ENCODE measurements at regions not wholly inside any gene's neighbourhood (a gene's known extent, or its start where the extent isn't known, plus 50 kb on each side); places are given as distances from the start of the nearest gene placed in this dataset.

GRCh38 chr2:239700686-239701345 lies 300.0 kb upstream of the HDAC4 start:
- DNase-seq = no peak

GRCh38 chr2:239697399-239698164 lies 296.8 kb upstream of the HDAC4 start:
- peak; percentile 11 for DNase-seq

- peak; percentile 13 for DNase-seq
Measured at GRCh38 chr2:239696559-239697207, 295.9 kb upstream of the HDAC4 start.

GRCh38 chr2:239695728-239696240 lies 295.0 kb upstream of the HDAC4 start:
- DNase-seq = no peak

GRCh38 chr2:239695106-239695727 lies 294.4 kb upstream of the HDAC4 start:
- DNase-seq = no peak

- no peak for DNase-seq
Measured at GRCh38 chr2:239694487-239694886, 293.7 kb upstream of the HDAC4 start.

GRCh38 chr2:239693761-239694415 lies 293.1 kb upstream of the HDAC4 start:
- no peak for DNase-seq

GRCh38 chr2:239693330-239693729 lies 292.5 kb upstream of the HDAC4 start:
- DNase-seq = peak; percentile 16

- no peak for DNase-seq
Measured at GRCh38 chr2:239692919-239693318, 292.1 kb upstream of the HDAC4 start.

- DNase-seq = peak; percentile 40
Measured at GRCh38 chr2:239692362-239692851, 291.6 kb upstream of the HDAC4 start.

GRCh38 chr2:239691720-239692119 lies 290.9 kb upstream of the HDAC4 start:
- no peak for DNase-seq

GRCh38 chr2:239690651-239691631 lies 290.1 kb upstream of the HDAC4 start:
- DNase-seq = peak; percentile 63

- DNase-seq = peak; percentile 16
Measured at GRCh38 chr2:239689985-239690384, 289.2 kb upstream of the HDAC4 start.

GRCh38 chr2:239689410-239689809 lies 288.6 kb upstream of the HDAC4 start:
- no peak for DNase-seq

- DNase-seq = peak; percentile 24
Measured at GRCh38 chr2:239688840-239689239, 288.0 kb upstream of the HDAC4 start.

GRCh38 chr2:239688122-239688681 lies 287.4 kb upstream of the HDAC4 start:
- peak; percentile 41 for DNase-seq

GRCh38 chr2:239687441-239687840 lies 286.6 kb upstream of the HDAC4 start:
- peak; percentile 6 for DNase-seq

- no peak for DNase-seq
Measured at GRCh38 chr2:239685965-239686364, 285.1 kb upstream of the HDAC4 start.

GRCh38 chr2:239685556-239685955 lies 284.7 kb upstream of the HDAC4 start:
- DNase-seq = peak; percentile 3

- DNase-seq = peak; percentile 22
Measured at GRCh38 chr2:239684996-239685395, 284.2 kb upstream of the HDAC4 start.

Data from femur (tissue), 1 donor.